AG20443 (cell line): ENCODE measurements at regions not wholly inside any gene's neighbourhood (a gene's known extent, or its start where the extent isn't known, plus 50 kb on each side); places are given as distances from the start of the nearest gene placed in this dataset.
"Not testable (repeated sequence)": the region's sequence is repeated elsewhere in the genome, so short reads cannot be mapped to it uniquely, and the experiment has no call there.

ENCODE experiments used
- DNase-seq: peaks from one replicate; pipeline ENCODE4 v3.0.0; 2012; ENCODE audit warnings: low spot score, mixed read lengths

DNA sequence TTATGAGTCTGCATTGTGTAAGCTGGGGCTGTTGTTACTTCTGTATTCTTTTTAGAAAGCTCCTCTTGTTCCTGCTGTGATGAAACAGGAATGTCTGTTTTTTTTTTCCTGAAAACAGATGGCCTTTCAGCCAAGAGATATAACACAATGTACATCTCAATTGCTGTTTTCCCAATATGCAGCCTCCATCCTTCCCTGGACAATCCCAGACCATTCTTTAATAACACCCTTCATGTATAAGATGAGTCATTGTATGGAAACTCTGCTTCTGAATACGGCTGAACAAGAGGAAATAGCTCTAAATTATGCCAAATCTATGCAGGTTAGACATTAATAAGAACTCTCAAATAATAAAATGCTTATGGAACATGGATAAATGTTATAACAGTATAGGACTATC, 60.2 kb upstream of the LRRC4C start:
- no peak for DNase-seq

DNA sequence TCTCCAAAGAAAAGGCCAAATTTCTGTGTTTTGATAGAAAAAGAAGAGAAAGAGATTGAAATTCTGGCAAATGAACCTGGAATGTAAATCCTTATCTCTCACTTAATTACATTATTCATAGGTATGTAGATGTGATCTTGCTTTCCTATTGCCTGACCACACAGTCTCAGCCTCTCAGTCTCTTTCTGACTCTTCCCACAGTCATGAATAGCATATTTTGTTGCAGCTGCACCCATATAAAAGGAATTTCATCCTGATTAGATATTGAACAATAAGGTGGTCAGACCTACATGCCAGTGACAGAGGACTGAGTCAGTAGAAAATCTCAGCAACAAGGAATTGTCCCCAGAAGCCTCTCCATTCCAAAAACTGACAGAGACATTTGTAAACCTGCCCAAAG, 62.9 kb upstream of the LRRC4C start:
- DNase-seq = no peak

DNA sequence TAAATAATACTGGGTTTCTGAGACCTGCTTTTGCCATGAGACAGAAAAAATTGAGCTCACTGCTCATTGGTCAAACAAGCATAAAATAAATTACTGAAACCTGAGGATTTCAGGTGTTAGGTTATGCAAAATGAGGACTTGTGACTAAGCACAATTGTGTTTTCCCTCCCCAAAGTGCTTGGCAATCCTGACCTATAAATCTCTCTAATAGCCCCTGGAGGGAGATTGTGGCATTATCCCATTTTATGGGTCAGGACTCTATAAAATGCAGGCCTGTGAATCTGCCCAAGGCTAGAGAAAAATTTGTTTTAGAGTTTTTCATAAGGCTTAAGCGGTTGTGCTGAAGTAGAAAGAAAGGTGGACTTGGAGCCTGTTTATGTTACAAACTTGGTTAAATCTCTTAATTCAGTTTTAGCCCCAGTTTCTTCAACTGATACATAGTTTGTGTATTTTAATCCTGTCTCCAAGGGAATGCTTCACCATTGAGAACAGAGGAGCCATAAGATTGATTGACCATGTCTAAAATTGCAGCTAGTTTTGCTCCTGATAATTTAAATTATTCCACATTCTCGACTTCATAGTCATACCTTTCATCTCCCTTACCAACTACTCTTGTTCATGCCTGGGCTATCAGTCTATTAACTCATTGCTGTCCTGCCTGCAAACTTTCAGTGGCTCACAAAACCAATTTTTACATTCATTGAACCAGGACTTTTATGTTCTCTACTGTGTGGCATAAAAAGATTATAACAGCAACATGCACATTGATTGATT, 63.6 kb upstream of the LRRC4C start:
- DNase-seq = no peak

DNA sequence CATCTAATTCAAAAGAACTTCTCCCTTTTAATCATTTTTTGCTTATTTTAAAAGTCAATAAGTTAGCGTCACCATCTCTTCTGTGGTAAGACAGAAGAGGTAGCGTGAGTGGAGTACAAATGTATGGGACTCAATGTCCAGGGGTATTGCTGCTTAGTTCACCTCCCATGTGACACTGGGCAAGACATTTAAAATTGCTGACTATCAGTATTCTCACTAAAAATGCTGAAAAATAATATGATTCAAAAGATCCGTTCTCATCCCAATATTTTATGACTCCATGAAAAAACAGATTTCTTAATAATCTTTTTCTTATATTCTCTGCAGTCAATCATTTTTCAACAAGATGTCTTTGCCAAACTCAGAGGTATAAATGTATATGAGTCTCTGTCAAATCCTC, 68.1 kb upstream of the LRRC4C start:
- DNase-seq = no peak

DNA sequence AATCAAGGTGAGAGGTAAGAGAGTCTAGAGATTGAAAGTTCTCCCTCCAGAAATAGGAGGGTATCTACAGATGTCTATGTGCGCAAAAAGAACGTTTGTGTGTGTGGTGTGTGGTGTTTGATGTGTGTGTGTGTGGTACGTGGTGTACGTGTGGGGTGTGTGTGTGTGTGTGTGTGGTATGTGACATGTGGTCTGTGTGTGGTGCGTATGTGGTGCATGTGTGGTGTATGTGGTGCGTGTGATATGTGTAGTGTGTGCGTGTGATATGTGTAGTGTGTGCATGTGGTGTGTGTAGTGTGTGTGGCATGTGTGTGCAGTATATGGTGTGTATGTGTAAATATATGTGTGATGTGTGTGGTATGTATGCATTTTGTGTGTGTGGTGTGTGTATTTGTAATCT, 73.0 kb upstream of the LRRC4C start:
- DNase-seq = no peak

DNA sequence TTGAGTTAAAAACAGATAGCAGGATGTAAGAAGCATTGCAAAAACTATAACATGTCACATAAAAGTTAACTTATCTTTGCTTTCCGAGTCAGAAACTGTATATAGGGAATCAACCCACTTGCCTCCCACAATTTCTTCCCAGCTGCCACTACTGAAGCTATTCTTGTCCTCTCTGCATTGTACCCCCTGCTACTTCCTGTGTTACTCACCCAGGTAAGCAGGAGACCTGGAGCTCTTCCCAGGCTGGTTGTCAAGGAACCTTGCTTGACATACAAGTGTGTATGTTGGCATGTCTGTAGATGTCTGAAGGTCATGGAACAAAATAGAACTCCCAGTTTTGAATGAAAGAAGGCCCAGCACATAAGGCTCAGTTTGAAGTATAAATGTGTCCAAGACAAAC, 74.3 kb upstream of the LRRC4C start:
- no peak for DNase-seq

DNA sequence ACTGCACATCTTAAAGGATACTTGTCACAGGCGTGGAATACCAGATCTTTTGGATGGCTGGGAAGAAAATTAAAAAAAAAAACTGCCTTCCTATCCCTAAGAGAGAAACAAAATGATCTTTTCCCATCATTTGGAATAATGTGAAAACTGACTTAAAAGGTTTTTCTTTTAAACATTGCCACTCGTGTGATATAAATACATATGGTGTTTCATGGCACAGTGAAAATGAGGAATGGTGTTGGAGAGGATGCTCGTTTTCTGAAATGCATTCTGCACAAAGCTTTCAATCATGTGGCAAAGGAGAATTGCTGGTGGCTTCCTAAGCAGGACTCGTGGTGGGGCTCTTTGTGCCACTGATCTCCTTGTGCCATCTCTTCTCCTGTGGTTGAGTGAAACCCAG, 74.9 kb upstream of the LRRC4C start:
- no peak for DNase-seq

DNA sequence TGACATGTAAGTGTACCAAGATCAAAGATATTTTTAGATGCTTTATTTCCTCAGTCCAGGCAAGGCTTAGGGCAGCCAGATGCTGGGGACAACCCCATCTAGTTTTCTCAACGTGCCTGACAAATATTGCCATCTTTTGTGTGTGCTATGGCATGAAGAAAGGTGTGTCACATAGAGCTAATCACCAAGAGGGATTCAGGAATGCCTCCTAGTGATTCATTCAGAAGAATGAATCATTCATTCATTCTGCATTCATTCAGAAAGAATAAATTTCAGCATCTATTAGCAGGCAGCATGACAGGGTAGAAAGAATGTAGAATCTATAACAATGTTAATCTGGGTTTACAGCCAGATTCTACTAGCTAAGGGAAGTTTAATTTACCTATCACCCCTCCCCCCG, 75.4 kb upstream of the LRRC4C start:
- DNase-seq = no peak

DNA sequence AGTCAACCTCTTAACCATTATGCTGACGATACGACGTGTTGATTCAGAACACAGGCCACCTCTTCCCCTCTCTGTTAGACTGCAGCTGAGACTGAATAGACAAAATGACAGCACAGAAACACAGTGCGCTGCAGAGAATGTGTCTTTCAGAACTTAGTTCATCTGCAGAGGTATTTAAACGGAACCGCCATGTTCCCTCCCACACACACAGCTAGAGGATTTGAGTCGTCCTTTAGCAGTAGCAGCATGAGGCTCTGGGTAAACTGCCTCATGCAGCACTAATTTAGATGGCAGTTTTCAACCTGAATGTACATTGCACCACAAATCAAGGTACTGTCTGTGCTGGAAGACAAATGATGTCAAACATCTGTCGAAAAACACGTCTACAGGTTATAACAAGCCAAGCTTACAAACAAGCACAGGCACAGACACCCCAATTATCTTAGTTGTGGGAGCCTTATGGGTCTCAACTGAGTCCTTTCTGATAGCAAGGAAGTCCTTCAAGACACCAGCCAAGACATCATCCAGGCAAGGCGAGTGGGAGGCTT, 76.6 kb upstream of the LRRC4C start:
- no peak for DNase-seq

DNA sequence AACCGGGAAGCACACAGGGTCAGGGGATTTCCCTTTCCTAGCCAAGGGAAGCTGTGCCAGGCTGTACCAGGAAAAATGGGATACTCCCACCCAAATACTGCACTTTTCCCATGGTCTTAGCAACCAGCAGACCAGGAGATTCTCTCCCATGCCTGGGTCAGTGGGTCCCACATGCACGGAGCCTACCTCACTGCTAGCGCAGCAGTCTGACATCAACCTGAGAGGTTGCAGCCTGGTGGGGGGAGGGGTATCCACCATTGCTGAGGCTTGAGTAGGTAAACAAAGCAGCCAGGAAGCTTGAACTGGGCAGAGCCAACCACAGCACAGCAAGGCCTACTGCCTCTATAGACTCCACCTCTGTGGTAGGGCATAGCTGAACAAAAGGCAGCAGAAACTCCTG, 85.5 kb upstream of the LRRC4C start:
- not testable (repeated sequence) for DNase-seq

DNA sequence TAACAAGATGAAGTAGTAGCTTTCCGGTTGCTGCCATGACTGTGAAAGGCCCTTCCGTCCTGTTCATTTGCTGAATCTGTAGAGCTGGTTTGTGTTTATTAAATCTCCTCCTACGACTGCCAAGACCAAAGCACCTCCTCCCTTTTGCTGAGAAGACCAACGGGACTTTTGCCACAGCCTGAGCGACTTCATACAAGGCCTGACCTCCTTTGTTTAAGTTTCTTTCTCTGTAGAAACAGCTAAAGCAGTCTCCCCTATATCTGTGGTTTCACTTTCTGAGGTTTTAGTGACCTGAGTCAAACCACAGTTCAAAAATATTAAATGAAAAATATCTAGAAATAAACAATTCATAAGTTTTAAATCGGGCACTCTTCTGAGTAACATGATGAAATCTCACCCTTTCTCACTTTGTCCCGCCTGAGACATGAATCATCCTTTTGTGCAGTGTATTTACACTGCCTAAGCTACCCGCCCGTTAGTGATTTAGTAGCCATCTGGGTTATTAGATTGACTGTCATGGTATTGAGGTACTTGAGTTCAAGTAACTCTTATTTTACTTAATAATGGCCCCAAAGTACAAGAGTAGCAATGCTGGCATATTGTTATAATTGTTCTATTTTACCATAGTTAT, 119.1 kb upstream of the LRRC4C start:
- no peak for DNase-seq

DNA sequence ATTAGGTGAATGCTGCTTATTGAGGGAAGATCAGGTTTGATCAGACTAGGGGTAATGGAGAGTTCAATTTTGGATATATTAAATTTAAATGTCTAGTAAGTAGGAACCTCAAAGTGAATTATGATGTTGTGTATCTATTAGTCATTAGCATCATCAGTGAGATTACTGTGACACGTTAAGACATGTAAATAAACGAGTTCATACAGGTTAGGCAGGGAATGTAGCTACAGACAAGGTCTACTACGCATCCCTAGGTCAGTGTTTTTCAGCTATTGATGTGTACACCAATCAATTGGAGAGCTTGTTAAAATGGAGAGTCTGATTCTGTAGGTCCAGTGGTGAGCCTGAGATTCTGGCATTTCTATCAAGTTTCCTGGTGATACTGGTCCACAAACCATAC, 120.1 kb upstream of the LRRC4C start:
- DNase-seq = no peak

DNA sequence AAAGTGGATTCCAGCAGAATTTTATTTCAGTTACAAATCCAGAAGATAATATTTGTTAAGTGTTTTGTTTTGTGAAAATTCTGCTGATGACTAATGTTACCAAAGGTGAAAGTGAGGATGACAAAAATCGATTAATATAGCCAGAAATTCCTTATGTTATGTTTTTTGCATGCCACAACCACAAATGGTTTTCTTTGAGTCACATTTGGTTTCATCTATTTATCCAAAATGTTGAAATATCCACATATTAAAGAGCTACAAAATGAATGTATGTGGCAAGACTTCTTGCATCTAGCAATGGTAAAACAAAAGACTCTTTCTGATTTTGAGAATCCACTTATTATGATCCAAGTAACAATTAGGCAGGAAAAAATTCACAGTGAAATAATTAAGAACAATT, 150.1 kb upstream of the LRRC4C start:
- DNase-seq = no peak

DNA sequence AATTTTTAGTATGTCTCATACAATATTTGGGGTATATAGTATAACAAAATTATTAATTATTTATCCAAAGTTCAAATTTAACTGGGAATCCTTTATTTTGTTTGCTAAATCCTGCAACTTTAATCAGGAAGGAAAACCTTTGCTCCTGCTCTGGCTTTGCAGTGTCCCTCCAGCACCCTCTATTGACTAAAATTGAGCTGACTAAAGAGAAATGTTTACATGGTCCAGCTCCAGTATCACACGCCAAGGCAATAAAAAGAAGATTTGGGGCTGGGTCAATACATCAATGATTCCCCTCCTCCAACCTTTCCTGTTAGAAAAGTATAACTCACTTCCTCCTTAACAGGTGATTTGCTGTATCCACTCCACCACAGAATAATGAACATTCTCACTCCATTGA, 153.0 kb upstream of the LRRC4C start:
- DNase-seq = no peak

DNA sequence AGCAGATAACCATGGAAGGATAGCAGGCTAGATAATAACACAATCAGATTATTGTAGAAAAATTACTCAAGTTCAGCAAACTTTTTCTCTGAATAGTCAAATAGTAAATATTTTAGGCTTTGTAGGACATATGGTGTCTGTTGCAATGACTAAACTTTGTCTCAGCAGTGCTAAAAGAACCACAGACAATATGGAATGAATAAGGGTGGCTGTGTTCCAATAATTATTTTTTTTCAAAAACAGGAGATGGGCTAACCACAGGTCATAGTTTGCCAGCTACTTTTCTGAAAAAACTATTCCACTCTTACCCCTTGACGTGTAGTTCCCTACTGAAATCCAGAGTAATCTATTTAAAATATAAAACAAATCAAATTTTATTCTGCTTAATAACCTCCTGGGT, 153.9 kb upstream of the LRRC4C start:
- no peak for DNase-seq

DNA sequence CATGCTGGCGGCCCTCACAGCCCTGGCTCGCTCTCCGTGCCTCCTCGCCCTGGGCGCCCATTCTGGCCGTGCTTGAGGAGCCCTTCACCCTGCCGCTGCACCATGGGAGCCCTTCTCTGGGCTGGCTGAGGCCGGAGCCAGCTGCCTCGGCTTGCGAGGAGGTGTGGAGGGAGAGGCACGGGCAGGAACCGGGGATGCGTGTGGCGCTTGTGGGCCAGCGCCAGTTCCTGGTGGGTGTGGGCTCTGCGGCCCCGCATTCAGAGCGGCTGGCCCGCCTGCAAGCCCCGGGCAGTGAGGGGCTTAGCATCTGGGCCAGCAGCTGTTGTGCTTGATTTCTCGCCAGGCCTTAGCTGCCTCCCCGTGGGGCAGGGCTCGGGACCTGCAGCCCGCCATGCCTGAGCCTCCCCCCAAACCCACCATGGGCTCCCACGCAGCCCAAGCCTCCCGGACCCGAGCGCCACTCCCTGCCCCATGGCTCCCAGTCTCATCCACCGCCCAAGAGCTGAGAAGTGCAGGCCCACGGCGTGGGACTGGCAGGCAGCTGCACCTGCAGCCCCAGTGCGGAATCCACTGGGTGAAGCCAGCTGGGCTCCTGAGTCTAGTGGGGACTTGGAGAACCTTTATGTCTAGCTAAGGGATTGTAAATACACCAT, 163.4 kb upstream of the LRRC4C start:
- DNase-seq = no peak

DNA sequence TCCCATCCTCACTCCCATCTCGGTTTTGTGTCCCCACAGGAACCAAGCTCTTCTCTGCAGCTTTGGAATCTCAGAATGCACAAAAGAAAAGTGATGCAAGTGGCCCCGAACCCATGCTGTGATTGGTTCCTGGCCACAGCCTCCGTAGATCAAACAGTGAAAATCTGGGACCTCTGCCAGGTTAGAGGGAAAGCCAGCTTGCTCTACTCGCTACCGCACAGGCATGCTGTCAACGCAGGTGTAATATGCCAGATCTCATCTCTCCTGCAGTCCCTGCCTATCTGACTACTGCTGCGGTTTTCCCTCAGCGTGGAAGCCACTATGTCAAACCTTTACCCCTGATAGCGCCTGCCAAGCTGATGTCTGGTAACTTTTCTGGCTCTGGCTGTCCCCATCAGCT, 200.5 kb upstream of the LRRC4C start:
- DNase-seq = no peak

DNA sequence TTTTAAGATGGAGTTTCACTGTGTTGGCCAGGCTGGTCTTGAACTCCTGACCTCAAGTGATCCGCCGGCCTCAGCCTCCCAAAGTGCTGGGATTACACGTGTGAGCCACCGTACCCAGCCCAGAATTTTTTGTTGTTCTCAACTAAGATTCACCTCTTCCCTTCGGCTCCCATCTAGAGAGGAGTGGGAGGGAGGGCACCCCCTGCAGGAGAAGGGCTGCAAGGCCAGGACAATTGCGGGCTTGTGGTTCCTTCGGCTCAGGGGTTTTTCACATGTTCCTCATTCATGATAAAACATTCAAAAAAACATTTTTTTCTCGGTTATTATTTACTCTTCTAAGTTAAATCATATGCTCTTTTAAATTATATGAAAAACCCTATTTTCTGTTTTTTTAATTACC, 201.1 kb upstream of the LRRC4C start:
- DNase-seq = no peak

DNA sequence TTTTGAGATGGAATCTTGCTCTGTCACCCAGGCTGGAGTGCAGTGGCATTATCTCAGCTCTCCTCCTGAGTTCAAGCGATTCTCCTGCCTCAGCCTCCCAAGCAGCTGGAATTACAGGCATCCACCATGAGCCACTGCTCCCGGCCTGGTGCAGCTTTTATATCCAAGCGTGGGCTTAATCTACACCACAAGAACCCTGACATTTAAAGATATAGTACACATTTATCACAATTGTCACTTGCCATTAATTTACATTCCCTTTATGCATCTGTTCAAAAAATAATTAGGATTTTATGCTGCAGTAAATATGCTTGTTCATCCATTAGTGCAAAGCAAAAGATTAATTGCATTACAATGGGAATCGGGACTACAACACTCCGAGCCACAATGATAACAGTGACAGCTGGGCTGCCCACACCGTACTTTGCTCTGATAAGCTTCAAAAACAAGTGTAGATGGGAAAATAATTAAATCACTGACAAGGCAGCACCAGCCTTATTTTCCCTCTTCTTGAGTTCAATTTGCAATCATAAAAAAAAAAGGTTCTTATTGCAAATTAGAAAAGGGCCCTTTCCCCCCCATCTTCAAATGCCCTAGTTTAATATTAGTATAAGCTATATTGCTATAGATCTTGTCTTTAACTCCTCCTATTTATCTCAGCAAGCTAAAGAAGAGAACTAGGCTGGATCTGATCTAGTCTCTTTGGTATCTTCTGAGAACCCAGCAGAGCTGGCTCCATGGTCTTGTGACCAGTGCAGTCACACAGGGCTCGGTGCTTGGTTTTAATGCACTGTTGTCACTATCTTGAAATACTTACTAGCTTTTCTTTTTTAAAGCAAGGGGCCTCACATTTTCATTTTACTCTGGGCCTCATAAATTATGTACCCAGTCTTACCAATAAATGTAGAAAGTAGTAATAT, 206.2 kb upstream of the LRRC4C start:
- no peak for DNase-seq

DNA sequence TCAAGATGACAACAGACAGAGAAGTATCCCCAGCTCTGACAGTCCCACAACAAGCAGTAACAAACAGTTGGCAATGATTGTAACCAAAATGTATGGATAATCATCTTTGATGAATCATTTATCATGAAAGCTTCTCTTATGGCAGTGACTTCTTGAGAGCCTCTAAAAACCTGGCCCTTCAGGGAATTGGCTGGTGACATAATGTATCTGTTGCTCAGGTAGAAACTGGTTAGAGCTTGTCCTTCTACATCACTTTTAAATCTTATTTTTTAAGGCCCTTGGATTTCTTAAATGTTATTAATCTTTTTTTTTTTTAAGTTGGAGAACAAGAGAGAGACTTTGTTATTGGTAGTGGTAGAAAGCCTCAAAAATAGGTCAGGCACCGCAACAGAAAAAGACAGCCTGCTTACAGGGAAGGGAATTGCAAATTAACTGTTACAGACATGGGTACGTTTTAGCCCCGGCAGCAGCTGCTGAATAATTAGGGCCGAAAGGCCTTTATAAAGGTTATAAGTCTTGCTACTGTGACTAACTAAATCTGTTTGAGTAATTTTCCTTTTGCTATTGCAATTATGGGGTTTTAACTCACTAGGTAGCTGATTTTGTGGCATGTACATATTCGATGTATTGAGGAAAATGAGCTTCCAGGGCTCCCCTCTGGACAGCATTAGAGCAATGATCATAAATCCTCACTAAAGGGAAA, 207.7 kb upstream of the LRRC4C start:
- no peak for DNase-seq

DNA sequence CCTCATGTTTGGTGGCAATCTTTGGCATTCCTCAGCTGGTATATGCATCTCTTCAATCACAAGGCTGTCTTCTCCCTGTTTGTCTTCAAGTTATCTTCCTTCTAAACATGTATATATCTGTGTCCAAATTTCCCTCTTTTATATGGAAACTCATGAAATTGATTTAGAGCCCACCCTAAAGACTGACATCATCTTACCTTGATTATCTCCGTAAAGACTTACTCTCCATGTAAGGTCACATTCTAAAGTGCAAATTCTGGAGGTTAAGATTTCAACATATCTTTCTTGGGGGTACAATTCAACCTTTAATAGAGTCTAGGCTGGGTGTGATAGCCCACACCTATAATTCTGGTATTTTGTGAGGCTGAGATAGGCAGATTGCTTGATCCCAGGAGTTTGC, 215.8 kb upstream of the LRRC4C start:
- no peak for DNase-seq

DNA sequence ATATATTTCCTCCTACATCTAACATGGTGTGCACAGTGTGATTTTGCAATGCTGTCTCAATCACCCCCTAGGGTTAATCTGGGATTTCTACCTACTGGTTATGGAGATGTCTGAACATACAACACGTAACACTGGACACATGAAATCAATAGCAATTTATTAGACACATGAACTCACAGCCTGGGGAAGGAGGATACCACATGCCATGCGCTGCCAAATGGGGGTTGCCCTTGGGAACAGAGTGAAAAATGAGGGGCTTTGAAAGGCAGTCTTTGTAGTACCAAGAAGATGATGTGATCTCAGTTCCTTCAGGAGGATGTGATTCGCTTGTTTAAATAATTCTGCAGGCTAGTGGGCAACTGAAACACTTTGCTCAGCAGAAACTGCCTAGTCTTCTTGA, 253.6 kb upstream of the LRRC4C start:
- no peak for DNase-seq
